OCI-LY3 (cell line): ENCODE measurements at regions not wholly inside any gene's neighbourhood (a gene's known extent, or its start where the extent isn't known, plus 50 kb on each side); places are given as distances from the start of the nearest gene placed in this dataset.

Experiments
- H2AFZ ChIP-seq: fragments of 200-600, 300-600 bp; shearing (Covaris generic); 2 replicates; pipeline ENCODE4 v1.6.0; 2014; ENCODE audit warnings: antibody characterized with exemption, low read depth, low read length
- H3K27ac ChIP-seq: fragments of 200-600, 300-600 bp; sonication (generic); 2 replicates; pipeline ENCODE4 v1.5.1; 2014; ENCODE audit warnings: mild to moderate bottlenecking, low read length, moderate library complexity, mixed read lengths
- H3K27me3 ChIP-seq: fragments of 200-600, 300-600 bp; sonication (generic); 2 replicates; pipeline ENCODE4 v1.6.1; 2014; ENCODE audit warnings: low read depth, low read length, mixed read lengths
- H3K36me3 ChIP-seq: fragments of 200-600, 300-600 bp; sonication (generic); replicated peaks from 2 replicates; pipeline ENCODE3; 2014; ENCODE audit warnings: low read depth, low read length, mixed read lengths
- H3K4me1 ChIP-seq: fragments of 300-600, 200-600 bp; sonication (generic); 2 replicates; pipeline ENCODE4 v1.6.1; 2014; ENCODE audit warnings: low read length, mixed read lengths
- H3K4me2 ChIP-seq: fragments of 200-600, 300-600 bp; sonication (generic); 2 replicates; pipeline ENCODE4 v1.6.1; 2014; ENCODE audit warnings: low read length, mixed read lengths
- H3K4me3 ChIP-seq: fragments of 300-600, 200-600 bp; sonication (generic); 2 replicates; pipeline ENCODE4 v1.5.1; 2014; ENCODE audit warnings: antibody characterized with exemption, mild to moderate bottlenecking, low read length, moderate library complexity
- H3K79me2 ChIP-seq: fragments of 300-600, 200-600 bp; shearing (Covaris generic); 2 replicates; pipeline ENCODE4 v1.6.1; 2014; ENCODE audit warnings: mild to moderate bottlenecking, low read length, mixed read lengths
- H3K9ac ChIP-seq: fragments of 300-600, 200-600 bp; shearing (Covaris generic); 2 replicates; pipeline ENCODE4 v1.6.0; 2014; ENCODE audit warnings: mild to moderate bottlenecking, low read length, moderate library complexity
- H3K9me3 ChIP-seq: fragments of 200-600, 300-600 bp; shearing (Covaris generic); 2 replicates; pipeline ENCODE4 v1.6.1; 2014; ENCODE audit warnings: low read length, mixed read lengths; ENCODE audit not compliant: insufficient read depth
- H4K20me1 ChIP-seq: fragments of 200-600, 300-600 bp; sonication (generic); 2 replicates; pipeline ENCODE4 v1.6.1; 2016; ENCODE audit warnings: low read length, mixed read lengths; ENCODE audit not compliant: insufficient read depth
- CTCF ChIP-seq: fragments of 200-600, 300-600 bp; sonication (generic); IDR thresholded peaks from 2 replicates; pipeline ENCODE4 v1.5.1; 2014; ENCODE audit warnings: antibody characterized with exemption, low read length, low read depth
- EZH2phosphoT487 ChIP-seq: fragments of 200-600 bp; shearing (Covaris generic); IDR thresholded peaks from 2 replicates; pipeline ENCODE4 v1.6.1; 2018; ENCODE audit warnings: antibody characterized with exemption, mixed run types, low read depth

- Histone ChIP-seq H3K27ac (no peak overlapping the region), H3K79me2 (no peaks in the 10 kb centered on the region), H4K20me1 (no peaks in the 10 kb centered on the region), H3K9me3 (no peaks in the 10 kb centered on the region), H3K27me3 (no peaks in the 10 kb centered on the region), H3K4me1 (no peaks in the 10 kb centered on the region), H3K4me3 (no peak overlapping the region), H2AFZ (no peak overlapping the region), H3K9ac (no peak overlapping the region), H3K4me2 (no peak overlapping the region), H3K36me3 (no peaks in the 10 kb centered on the region)
- TF ChIP-seq EZH2phosphoT487 (no peak), CTCF (no peak)
Observed at GRCh38 chr2:145110668-145111356, 590.9 kb upstream of the ZEB2 start.

- H3K9me3 ChIP-seq: no peaks in the 10 kb centered on the region
- no peaks in the 10 kb centered on the region for H3K79me2 ChIP-seq
- H3K4me2 ChIP-seq: no peak overlapping the region
- H2AFZ ChIP-seq: no peak overlapping the region
- H4K20me1 ChIP-seq: no peaks in the 10 kb centered on the region
- no peaks in the 10 kb centered on the region for H3K4me1 ChIP-seq
- H3K27ac ChIP-seq: no peak overlapping the region
- no peaks in the 10 kb centered on the region for H3K27me3 ChIP-seq
- H3K4me3 ChIP-seq: no peak overlapping the region
- no peak overlapping the region for H3K9ac ChIP-seq
- TF ChIP-seq EZH2phosphoT487 (no peak), CTCF (no peak)
- H3K36me3 ChIP-seq: no peaks in the 10 kb centered on the region
Observed at GRCh38 chr2:145108959-145109710, 589.2 kb upstream of the ZEB2 start.

DNA sequence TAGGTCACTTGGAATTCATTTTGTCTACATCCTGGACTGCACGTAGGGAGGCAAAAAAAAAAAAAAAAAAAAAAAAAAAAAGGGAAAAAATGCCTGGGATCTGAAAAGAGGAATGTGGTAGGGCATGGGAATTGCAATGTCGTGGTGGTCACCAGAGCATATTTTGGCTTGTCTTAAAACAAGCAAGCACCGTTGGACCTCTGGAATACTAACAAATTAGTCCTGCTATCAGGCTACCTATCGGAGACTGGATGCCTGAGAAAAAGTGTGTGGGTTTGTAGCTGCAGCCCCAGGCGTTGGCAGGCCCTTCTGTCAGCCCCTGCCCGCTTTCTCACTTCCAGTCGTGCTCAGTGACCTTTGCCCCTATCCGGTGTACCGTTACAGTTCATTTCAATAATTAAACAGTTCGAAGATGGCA is 588.5 kb upstream of the ZEB2 start:
- TF ChIP-seq CTCF (no peak), EZH2phosphoT487 (no peak)
- Histone ChIP-seq H3K9ac (no peak overlapping the region), H3K4me2 (no peak overlapping the region), H3K36me3 (no peaks in the 10 kb centered on the region), H4K20me1 (no peaks in the 10 kb centered on the region), H3K9me3 (no peaks in the 10 kb centered on the region), H3K4me1 (no peaks in the 10 kb centered on the region), H3K27me3 (no peaks in the 10 kb centered on the region), H3K27ac (no peak overlapping the region), H3K79me2 (no peaks in the 10 kb centered on the region), H2AFZ (no peak overlapping the region), H3K4me3 (no peak overlapping the region)

GRCh38 chr2:145106293-145106692 is 586.4 kb upstream of the ZEB2 start:
- Histone ChIP-seq H3K4me3 (no peak overlapping the region), H4K20me1 (no peaks in the 10 kb centered on the region), H3K79me2 (no peaks in the 10 kb centered on the region), H3K27me3 (no peaks in the 10 kb centered on the region), H3K4me2 (no peak overlapping the region), H3K9me3 (no peaks in the 10 kb centered on the region), H2AFZ (no peak overlapping the region), H3K9ac (no peak overlapping the region), H3K27ac (no peak overlapping the region), H3K36me3 (no peaks in the 10 kb centered on the region), H3K4me1 (no peaks in the 10 kb centered on the region)
- TF ChIP-seq CTCF (no peak), EZH2phosphoT487 (no peak)
